ENCODE measurements at regions not wholly inside any gene's neighbourhood (a gene's known extent, or its start where the extent isn't known, plus 50 kb on each side); places are given as distances from the start of the nearest gene placed in this dataset.

GRCh38 chr5:2101685-2102084 is 219.0 kb upstream of the IRX4 start:
- 0 out of 2 replicates have a peak, but pooled peaks cover 2% of the 10 kb centered on the region for H3K23me2 ChIP-seq (ENCODE audit: low read depth, low read length)
- no peak overlapping the region for H2AK5ac ChIP-seq (ENCODE audit: low read depth, low read length)
- H3K79me2 ChIP-seq (ENCODE audit: control insufficient read depth in 1 of 2, insufficient read depth in 2 of 2, low read length in 2 of 2) = no peaks in the 10 kb centered on the region
- DNase-seq (ENCODE audit: low read depth in 1 of 2, low spot score in 2 of 2) (no peak), FAIRE-seq (no peak)
- no peak overlapping the region for H4K8ac ChIP-seq (ENCODE audit: extremely low read depth, insufficient read depth, low read length)
- H3K79me1 ChIP-seq (ENCODE audit: low read depth, low read length) = no peaks in the 10 kb centered on the region
- no peak overlapping the region for H2BK120ac ChIP-seq (replicated peaks; ENCODE audit: low read depth, low read length)
- H4K5ac ChIP-seq (ENCODE audit: insufficient read length, low read depth, low read length) = no peak overlapping the region
- no peak overlapping the region for H3K27ac ChIP-seq (ENCODE audit: low read depth, low read length)
- no peak overlapping the region for H2AFZ ChIP-seq (ENCODE audit: low read length)
- H3K23ac ChIP-seq (ENCODE audit: insufficient read length) = no peak overlapping the region
- H2BK12ac ChIP-seq (ENCODE audit: low read depth, low read length) = no peak overlapping the region
- H3K4ac ChIP-seq (replicated peaks; ENCODE audit: insufficient read length, low read depth, low read length) = no peak overlapping the region
- no peaks in the 10 kb centered on the region for H3K36me3 ChIP-seq (ENCODE audit: control insufficient read depth in 2 of 4, insufficient read depth in 4 of 4, low read length in 3 of 4)
- no peak overlapping the region for H3K4me2 ChIP-seq (ENCODE audit: insufficient read depth in 1 of 2, low read depth in 2 of 2, low read length in 2 of 2)
- H2BK5ac ChIP-seq (ENCODE audit: low read depth, low read length) = no peak overlapping the region
- H3K4me1 ChIP-seq (replicated peaks in 1 of 4; ENCODE audit: control insufficient read depth in 3 of 4, insufficient read depth in 4 of 4, low read length in 3 of 4) = no peaks in the 10 kb centered on the region; a peak in 1 of 7 replicates
- H3K18ac ChIP-seq (ENCODE audit: extremely low read depth, low read length) = no peak overlapping the region
- H2BK20ac ChIP-seq (ENCODE audit: low read length) = no peak overlapping the region
- H4K20me1 ChIP-seq (replicated peaks in 1 of 2; ENCODE audit: control insufficient read depth in 1 of 2, insufficient read depth in 2 of 2, low read length in 2 of 2) = no peaks in the 10 kb centered on the region
- H3K4me3 ChIP-seq (ENCODE audit: extremely low read depth in 1 of 4, insufficient read depth in 2 of 4, low read depth in 3 of 4, low read length in 4 of 4) = no peak overlapping the region
- no peak overlapping the region for H3K9ac ChIP-seq (replicated peaks in 1 of 4; ENCODE audit: extremely low read depth in 1 of 4, low read depth in 3 of 4, low read length in 3 of 4)
- no peak overlapping the region for H4K91ac ChIP-seq (replicated peaks; ENCODE audit: insufficient read length, low read length)
- no peak overlapping the region for H3K56ac ChIP-seq (replicated peaks; ENCODE audit: insufficient read length, low read depth, low read length)
- 88% methylated on average over 6 of the region's 6 CpGs; no CpG with 5 or more reads in 1 of the 2 experiments for WGBS, 2 experiments (ENCODE audit: extremely low coverage in 1 of 2, insufficient coverage in 1 of 2, insufficient read length in 1 of 2, insufficient replicate concordance in 2 of 2, low coverage in 1 of 2, low lambda C conversion rate in 2 of 2, missing lambda C conversion rate in 1 of 2)
- no peaks in the 10 kb centered on the region for H3K9me3 ChIP-seq (ENCODE audit: insufficient read depth in 2 of 2, low read depth in 1 of 2, low read length in 1 of 2)
- ChIA-PET CTCF (ENCODE audit: partially characterized antibody) (no interaction called here), POLR2A (ENCODE audit: partially characterized antibody) (no interaction called here)
- H3K27me3 ChIP-seq (replicated peaks in 1 of 4; ENCODE audit: control insufficient read depth in 3 of 4, extremely low read depth in 1 of 4, insufficient read depth in 3 of 4, low read length in 3 of 4) = no peaks in the 10 kb centered on the region
- no peak overlapping the region for H2BK15ac ChIP-seq (ENCODE audit: low read length)
- no peak overlapping the region for H3K14ac ChIP-seq (ENCODE audit: insufficient read length)
- TF ChIP-seq RXRA (IDR thresholded peaks at IDR 0.05; ENCODE audit: insufficient read depth, low read depth, low read length) = no peak
- TF ChIP-seq FOSL1 (IDR thresholded peaks at IDR 0.05; ENCODE audit: insufficient read depth, low read depth, low read length) = no peak
- no peak for TF ChIP-seq KDM1A (IDR thresholded peaks at IDR 0.05; ENCODE audit: borderline replicate concordance, low read length)
- no peak for TF ChIP-seq SP4 (IDR thresholded peaks at IDR 0.05; ENCODE audit: low read length)
- TF ChIP-seq RNF2 (IDR thresholded peaks at IDR 0.05; ENCODE audit: borderline replicate concordance, low read depth, low read length, missing control alignments, poor library complexity, severe bottlenecking) = no peak
- no peak for TF ChIP-seq EGR1 (IDR thresholded peaks at IDR 0.05; ENCODE audit: borderline replicate concordance, low read depth, low read length)
- TF ChIP-seq SAP30 (IDR thresholded peaks at IDR 0.05; ENCODE audit: insufficient read depth, insufficient replicate concordance, low read length) = no peak
- TF ChIP-seq POLR2AphosphoS5 (IDR thresholded peaks at IDR 0.05; ENCODE audit: low read depth, low read length) = no peak
- no peak for TF ChIP-seq MAX (IDR thresholded peaks at IDR 0.05)
- no peak for TF ChIP-seq CBX8 (IDR thresholded peaks at IDR 0.05; ENCODE audit: borderline replicate concordance, low read depth, low read length)
- no peak for TF ChIP-seq ASH2L (IDR thresholded peaks at IDR 0.05; ENCODE audit: low read length)
- no peak for TF ChIP-seq BCL11A (IDR thresholded peaks at IDR 0.05; ENCODE audit: low read depth in 2 of 2, low read length in 2 of 2)
- TF ChIP-seq POU5F1 (IDR thresholded peaks at IDR 0.05; ENCODE audit: low read depth, low read length) = no peak
- TF ChIP-seq ATF3 (IDR thresholded peaks at IDR 0.05; ENCODE audit: insufficient read depth, low read depth, low read length) = no peak

Measured in H1 (cell line).